ENCODE measurements at regions not wholly inside any gene's neighbourhood (a gene's known extent, or its start where the extent isn't known, plus 50 kb on each side); places are given as distances from the start of the nearest gene placed in this dataset.

GRCh38 chr1:162939035-162939434 lies 78.1 kb upstream of the CCDC190 start:
- no peak for TF ChIP-seq CTCF (conservative IDR thresholded peaks at IDR 0.05)
- no peak overlapping the region for H3K27ac Mint-ChIP-seq
- Histone ChIP-seq H2BK15ac (ENCODE audit: low read depth, low read length) (no peak overlapping the region), H2BK120ac (ENCODE audit: low read depth, low read length, poor library complexity, severe bottlenecking) (no peak overlapping the region), H4K5ac (ENCODE audit: insufficient read length, low read depth, low read length) (no peak overlapping the region), H2BK12ac (ENCODE audit: insufficient read length, low read depth, low read length) (no peak overlapping the region), H4K91ac (ENCODE audit: insufficient read length, low read depth, low read length) (no peak overlapping the region), H3K56ac (ENCODE audit: insufficient read length, low read depth, low read length) (no peak overlapping the region), H3K27me3 (ENCODE audit: insufficient read depth, low read length) (no peaks in the 10 kb centered on the region), H2BK5ac (ENCODE audit: insufficient read length, low read length) (no peak overlapping the region), H2AFZ (ENCODE audit: low read length) (no peak overlapping the region), H3K4me2 (ENCODE audit: insufficient read depth, insufficient read length, low read length) (no peak overlapping the region), H3K79me2 (ENCODE audit: insufficient read depth, low read length) (no peaks in the 10 kb centered on the region), H3K4me1 (ENCODE audit: insufficient read depth, low read length) (no peaks in the 10 kb centered on the region), H4K20me1 (ENCODE audit: control insufficient read depth, insufficient read depth, insufficient read length) (no peaks in the 10 kb centered on the region), H3K23me2 (ENCODE audit: insufficient read length, low read depth, low read length, poor library complexity, severe bottlenecking) (no peaks in the 10 kb centered on the region), H2AK5ac (ENCODE audit: insufficient read length, low read length) (no peak overlapping the region), H3K18ac (ENCODE audit: insufficient read length, low read depth, low read length) (no peak overlapping the region), H3K23ac (ENCODE audit: insufficient read length, low read depth, low read length) (no peak overlapping the region), H3K14ac (ENCODE audit: insufficient read depth, low read length) (no peak overlapping the region), H3T11ph (ENCODE audit: low read length) (no peak overlapping the region), H3K4ac (ENCODE audit: low read depth, low read length) (no peak overlapping the region), H3K27ac (ENCODE audit: insufficient read length, low read depth, low read length) (no peak overlapping the region), H2BK20ac (ENCODE audit: low read depth, low read length, poor library complexity, severe bottlenecking) (no peak overlapping the region), H4K8ac (replicated peaks; ENCODE audit: insufficient read length, low read depth, low read length) (no peak overlapping the region), H3K9me3 (ENCODE audit: control insufficient read depth, low read depth, low read length) (no peaks in the 10 kb centered on the region), H3K9ac (ENCODE audit: extremely low read depth, insufficient read length, low read length) (no peak overlapping the region), H3K79me1 (ENCODE audit: insufficient read depth, low read depth, low read length, poor library complexity, severe bottlenecking) (no peaks in the 10 kb centered on the region)
- DNase-seq, result no peak
- H3K9me3 Mint-ChIP-seq, result no peaks in the 10 kb centered on the region
- peaks cover 3 to 4% of the 10 kb centered on the region in 2 experiments; a peak in 3 of 4 replicates for H3K4me1 Mint-ChIP-seq
- H3K27me3 Mint-ChIP-seq (ENCODE audit: low read depth), result no peaks in the 10 kb centered on the region; the same call in 1 of the 2 replicates
- WGBS (ENCODE audit: extremely low coverage, insufficient read length, low lambda C conversion rate), result no CpG with 5 or more reads among the region's 5 CpGs
- H3K4me3 Mint-ChIP-seq, result no peak overlapping the region
- H3K36me3 Mint-ChIP-seq (ENCODE audit: insufficient read depth in 1 of 3, low read depth in 3 of 3), result no peaks in the 10 kb centered on the region

Data from H9 (cell line).